MM.1S (cell line): ENCODE measurements at regions not wholly inside any gene's neighbourhood (a gene's known extent, or its start where the extent isn't known, plus 50 kb on each side); places are given as distances from the start of the nearest gene placed in this dataset.

ENCODE experiments used
- DNase-seq: peaks from one replicate; pipeline ENCODE4 v3.0.0-alpha.2; 2015
- H2AFZ ChIP-seq: fragments of 300-600 bp; sonication (generic); 2 replicates; pipeline ENCODE4 v1.6.0; 2016; ENCODE audit warnings: antibody characterized with exemption, low read length
- H3F3A ChIP-seq: fragments of 300-600 bp; sonication (generic); 2 replicates; pipeline ENCODE4 v1.6.1; 2016; ENCODE audit warnings: mild to moderate bottlenecking, antibody characterized with exemption, low read length, moderate library complexity, mixed read lengths; ENCODE audit not compliant: insufficient read depth
- H3K27ac ChIP-seq: fragments of 300-600 bp; sonication (generic); 2 replicates; pipeline ENCODE4 v1.5.1; 2016; ENCODE audit warnings: mild to moderate bottlenecking, low read length
- H3K27me3 ChIP-seq: fragments of 300-600 bp; sonication (generic); replicated peaks from 2 replicates; pipeline ENCODE4 v1.6.0; 2016; ENCODE audit warnings: low read length; ENCODE audit not compliant: insufficient read depth
- H3K36me3 ChIP-seq: fragments of 300-600 bp; sonication (generic); replicated peaks from 2 replicates; pipeline ENCODE4 v1.6.1; 2016; ENCODE audit warnings: mild to moderate bottlenecking, low read length, mixed read lengths; ENCODE audit not compliant: insufficient read depth
- H3K4me1 ChIP-seq: fragments of 300-600 bp; sonication (generic); 2 replicates; pipeline ENCODE4 v1.6.1; 2016; ENCODE audit warnings: low read length, mixed read lengths
- H3K4me2 ChIP-seq: fragments of 300-600 bp; sonication (generic); 2 replicates; pipeline ENCODE4 v1.6.0; 2016; ENCODE audit warnings: low read depth, low read length
- H3K4me3 ChIP-seq: fragments of 300-600 bp; sonication (generic); 2 replicates; pipeline ENCODE4 v1.5.1; 2016; ENCODE audit warnings: low read length, mixed read lengths
- H3K79me2 ChIP-seq: fragments of 300-600 bp; sonication (generic); 2 replicates; pipeline ENCODE4 v1.6.1; 2016; ENCODE audit warnings: mixed run types, low read length, mixed read lengths
- H3K9ac ChIP-seq: fragments of 300-600 bp; sonication (generic); 2 replicates; pipeline ENCODE4 v1.6.1; 2016; ENCODE audit warnings: low read length, mixed read lengths
- H3K9me2 ChIP-seq: fragments of 300-600 bp; sonication (generic); replicated peaks from 2 replicates; pipeline ENCODE4 v1.6.1; 2016; ENCODE audit warnings: mild to moderate bottlenecking, low read length, mixed read lengths; ENCODE audit not compliant: insufficient read depth
- H3K9me3 ChIP-seq: fragments of 300-600 bp; sonication (generic); replicated peaks from 2 replicates; pipeline ENCODE4 v1.6.1; 2016; ENCODE audit warnings: mild to moderate bottlenecking, low read length, mixed read lengths; ENCODE audit not compliant: insufficient read depth
- H4K20me1 ChIP-seq: fragments of 300-600 bp; sonication (generic); 2 replicates; pipeline ENCODE4 v1.6.1; 2016; ENCODE audit warnings: mild to moderate bottlenecking, low read length, moderate library complexity, mixed read lengths; ENCODE audit not compliant: insufficient read depth
- CTCF ChIP-seq: fragments of 300-600 bp; sonication (generic); IDR thresholded peaks from 2 replicates; pipeline ENCODE4 v1.5.1; 2016; ENCODE audit warnings: antibody characterized with exemption, low read length, mixed read lengths
- EZH2 ChIP-seq: fragments of 300-600 bp; sonication (generic); optimal IDR thresholded peaks from 2 replicates; pipeline ENCODE3; 2017; ENCODE audit warnings: low read depth, mild to moderate bottlenecking, antibody characterized with exemption, low read length, mixed read lengths
- EZH2phosphoT487 ChIP-seq: fragments of 300-600 bp; sonication (generic); IDR thresholded peaks from 2 replicates; pipeline ENCODE4 v1.6.1; 2018; ENCODE audit warnings: antibody characterized with exemption, low read length

DNA sequence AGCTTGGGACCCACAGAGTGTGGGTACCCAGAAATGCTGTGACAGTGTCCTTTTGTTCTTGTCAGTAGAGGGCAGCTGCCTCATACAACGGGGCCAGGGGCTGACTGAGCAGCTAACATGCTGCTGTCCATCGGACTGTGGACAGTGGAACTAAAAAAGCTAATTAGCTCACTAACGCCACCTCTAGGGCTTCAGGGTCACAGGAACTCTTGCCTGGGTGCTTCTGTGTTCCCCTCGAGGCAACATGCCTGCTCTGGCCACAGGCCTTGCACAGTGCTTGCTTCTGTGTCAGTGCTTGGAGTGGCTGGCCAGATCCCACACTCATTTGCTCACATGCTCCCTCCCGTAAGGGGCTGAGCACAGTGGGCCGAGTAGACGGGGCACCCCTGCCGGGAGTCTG lies 377.0 kb downstream of the OLFM4 start:
- H3K9ac ChIP-seq = no peak overlapping the region
- H3K36me3 ChIP-seq = no peaks in the 10 kb centered on the region
- TF ChIP-seq EZH2 = no peak
- TF ChIP-seq CTCF = no peak
- no peak for TF ChIP-seq EZH2phosphoT487
- no peaks in the 10 kb centered on the region for H4K20me1 ChIP-seq
- no peaks in the 10 kb centered on the region for H3K9me2 ChIP-seq
- H3K27ac ChIP-seq = no peak overlapping the region
- no peaks in the 10 kb centered on the region for H3K27me3 ChIP-seq
- no peaks in the 10 kb centered on the region for H3K9me3 ChIP-seq
- no peak overlapping the region for H3K4me2 ChIP-seq
- H2AFZ ChIP-seq = no peak overlapping the region
- no peak for DNase-seq
- no peaks in the 10 kb centered on the region for H3K79me2 ChIP-seq
- H3K4me1 ChIP-seq = no peaks in the 10 kb centered on the region
- no peaks in the 10 kb centered on the region for H3F3A ChIP-seq
- H3K4me3 ChIP-seq = no peak overlapping the region

- Histone ChIP-seq H3K4me2 (no peak overlapping the region), H3F3A (no peaks in the 10 kb centered on the region), H3K9me2 (no peaks in the 10 kb centered on the region), H3K9me3 (no peaks in the 10 kb centered on the region), H3K27me3 (no peaks in the 10 kb centered on the region), H3K79me2 (no peaks in the 10 kb centered on the region), H4K20me1 (no peaks in the 10 kb centered on the region), H2AFZ (no peak overlapping the region), H3K4me1 (no peaks in the 10 kb centered on the region), H3K9ac (no peak overlapping the region), H3K27ac (no peak overlapping the region), H3K4me3 (no peak overlapping the region), H3K36me3 (no peaks in the 10 kb centered on the region)
- no peak for TF ChIP-seq EZH2phosphoT487
- TF ChIP-seq CTCF = no peak
- TF ChIP-seq EZH2 = no peak
- DNase-seq = no peak
Observed at GRCh38 chr13:53408306-53408705, 379.7 kb downstream of the OLFM4 start.

- H3K4me2 ChIP-seq = no peak overlapping the region
- TF ChIP-seq EZH2phosphoT487 (no peak), EZH2 (no peak), CTCF (no peak)
- no peaks in the 10 kb centered on the region for H4K20me1 ChIP-seq
- no peaks in the 10 kb centered on the region for H3K9me2 ChIP-seq
- H3K9me3 ChIP-seq = no peaks in the 10 kb centered on the region
- H3K9ac ChIP-seq = no peak overlapping the region
- no peak for DNase-seq
- no peak overlapping the region for H2AFZ ChIP-seq
- H3K36me3 ChIP-seq = no peaks in the 10 kb centered on the region
- no peaks in the 10 kb centered on the region for H3F3A ChIP-seq
- H3K4me3 ChIP-seq = no peak overlapping the region
- no peaks in the 10 kb centered on the region for H3K79me2 ChIP-seq
- no peak overlapping the region for H3K27ac ChIP-seq
- no peaks in the 10 kb centered on the region for H3K27me3 ChIP-seq
- no peaks in the 10 kb centered on the region for H3K4me1 ChIP-seq
Observed at GRCh38 chr13:53408847-53409568, 380.4 kb downstream of the OLFM4 start.
